GM12891 (cell line): ENCODE measurements at regions not wholly inside any gene's neighbourhood (a gene's known extent, or its start where the extent isn't known, plus 50 kb on each side); places are given as distances from the start of the nearest gene placed in this dataset.

Experiments
- DNase-seq: peaks from one replicate; pipeline ENCODE4 v3.0.0; 2011; ENCODE audit warnings: low spot score; ENCODE audit not compliant: insufficient read length
- FAIRE-seq: peaks from 2 replicates; lab custom pipeline; 2011; peaks lifted over from hg19 to GRCh38; lab: Jason Lieb, UNC
- PAX5 ChIP-seq: IDR thresholded peaks from 2 replicates; pipeline ENCODE4 v1.6.1; 2011; ENCODE audit warnings: low read length, moderate library complexity, mild to moderate bottlenecking; ENCODE audit not compliant: insufficient read depth, severe bottlenecking
- POLR2A ChIP-seq: IDR thresholded peaks from 2 replicates; pipeline ENCODE4 v1.6.1; 2011; ENCODE audit warnings: low read depth, low read length, control low read depth
- POLR2AphosphoS5 ChIP-seq: IDR thresholded peaks from 2 replicates; pipeline ENCODE4 v1.6.1; 2011; ENCODE audit warnings: low read depth, low read length, control low read depth
- POU2F2 ChIP-seq: IDR thresholded peaks from 2 replicates; pipeline ENCODE4 v1.6.1; 2011; ENCODE audit warnings: low read depth, mild to moderate bottlenecking, control low read depth, low read length, moderate library complexity
- SPI1 ChIP-seq: IDR thresholded peaks from 2 replicates; pipeline ENCODE4 v1.6.1; 2011; ENCODE audit warnings: low read depth, low read length, control low read depth
- TAF1 ChIP-seq: IDR thresholded peaks from 2 replicates; pipeline ENCODE4 v1.6.1; 2011; ENCODE audit warnings: low read depth, low read length, control low read depth

DNA sequence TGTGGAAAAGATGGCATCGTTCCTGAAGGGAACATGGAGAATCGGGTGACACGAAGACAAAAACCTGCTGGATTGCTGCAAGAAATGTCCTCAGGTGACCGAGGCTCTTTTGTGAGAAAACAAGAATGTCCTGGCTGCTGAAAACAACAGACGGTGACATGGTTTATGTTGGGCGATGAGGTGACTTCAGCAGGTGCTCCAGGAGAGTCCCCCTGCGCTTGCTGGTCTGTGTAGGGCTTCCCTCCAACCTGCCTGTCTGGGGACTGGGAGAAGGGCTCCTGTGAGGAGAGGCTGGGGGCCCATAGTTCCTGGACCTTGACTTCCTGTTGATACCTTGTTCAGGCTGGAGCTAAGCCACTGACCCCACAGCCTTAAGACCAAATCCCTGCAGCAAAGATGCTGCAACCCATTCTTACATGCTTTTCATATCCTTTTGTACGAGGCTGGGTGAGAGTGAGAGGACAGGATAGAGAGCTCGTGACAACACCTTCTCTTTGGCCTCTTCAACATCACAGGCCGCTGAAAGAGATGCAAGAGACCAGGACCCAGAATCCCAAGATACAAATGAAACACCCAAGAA, 134.8 kb downstream of the CD83 start:
- FAIRE-seq: no peak
- no peak for DNase-seq
- TF ChIP-seq SPI1 (no peak), POLR2A (no peak), TAF1 (no peak), POLR2AphosphoS5 (no peak), POU2F2 (no peak), PAX5 (no peak)

DNA sequence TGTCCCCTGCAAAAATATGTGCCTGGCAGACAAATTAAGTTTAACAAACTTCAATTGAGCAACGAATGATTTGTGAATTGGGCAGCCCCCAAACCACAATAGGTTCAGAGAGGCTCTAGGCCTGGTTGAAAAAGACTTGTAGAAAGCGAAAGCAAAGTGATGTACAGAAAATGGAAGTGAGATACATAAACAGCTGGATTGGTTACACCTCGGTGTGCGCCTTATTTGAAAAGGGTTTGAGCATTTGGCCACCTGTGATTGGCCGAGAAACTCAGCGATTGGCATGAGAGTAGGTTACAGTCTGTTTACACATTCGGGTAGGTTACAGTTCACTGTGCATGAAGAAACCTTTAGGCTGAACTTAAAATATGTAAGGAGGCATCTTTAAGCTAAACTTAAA, 136.9 kb downstream of the CD83 start:
- TF ChIP-seq SPI1: peak; percentile 54; the same call in 1 of the 2 replicates
- TF ChIP-seq TAF1: no peak
- FAIRE-seq: peak; percentile 96
- DNase-seq: peak; percentile 29

DNA sequence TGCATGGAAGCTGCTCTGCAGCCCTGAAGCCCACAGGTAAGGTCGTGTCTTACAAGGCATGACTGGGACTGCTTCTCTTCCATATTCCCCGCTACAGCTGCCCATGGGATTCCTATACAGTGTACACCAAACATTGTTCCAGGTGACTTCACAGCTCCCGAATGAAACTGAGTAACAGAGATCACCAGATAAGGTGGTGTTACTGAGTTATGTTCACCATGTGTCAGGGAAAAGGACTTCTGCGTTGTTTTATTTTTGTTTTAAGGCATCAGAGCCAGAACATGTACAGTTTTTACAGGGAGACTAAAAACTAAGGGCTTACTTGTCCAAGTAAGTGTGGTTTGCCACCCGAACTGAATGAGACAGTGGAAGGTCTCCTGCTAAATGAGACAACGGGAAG, 138.3 kb downstream of the CD83 start:
- no peak for DNase-seq
- peak; percentile 35 for FAIRE-seq
- no peak for TF ChIP-seq POLR2A
- TF ChIP-seq SPI1: no peak
- no peak for TF ChIP-seq TAF1
- no peak for TF ChIP-seq PAX5
- TF ChIP-seq POU2F2: no peak
- TF ChIP-seq POLR2AphosphoS5: no peak

DNA sequence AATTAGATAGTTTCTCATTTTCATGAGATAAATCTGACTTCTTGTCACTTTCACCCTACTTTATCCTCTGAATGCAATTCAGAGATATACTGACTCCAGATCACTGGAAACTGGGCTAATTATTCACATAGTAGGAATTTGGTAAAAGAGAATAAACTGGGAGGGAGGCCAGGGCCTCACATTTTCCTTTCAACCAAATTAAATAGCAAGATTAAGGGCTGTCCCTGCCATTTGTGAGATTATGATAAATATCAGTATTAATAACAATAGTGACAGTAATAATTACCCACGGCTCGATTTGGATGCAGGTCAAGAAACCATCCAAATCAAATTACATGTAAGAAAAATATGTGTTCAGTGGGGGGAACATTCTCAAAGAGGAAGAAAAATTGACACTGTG, 140.5 kb downstream of the CD83 start:
- FAIRE-seq (no peak), DNase-seq (no peak)
- TF ChIP-seq SPI1 (no peak), POLR2AphosphoS5 (no peak)

DNA sequence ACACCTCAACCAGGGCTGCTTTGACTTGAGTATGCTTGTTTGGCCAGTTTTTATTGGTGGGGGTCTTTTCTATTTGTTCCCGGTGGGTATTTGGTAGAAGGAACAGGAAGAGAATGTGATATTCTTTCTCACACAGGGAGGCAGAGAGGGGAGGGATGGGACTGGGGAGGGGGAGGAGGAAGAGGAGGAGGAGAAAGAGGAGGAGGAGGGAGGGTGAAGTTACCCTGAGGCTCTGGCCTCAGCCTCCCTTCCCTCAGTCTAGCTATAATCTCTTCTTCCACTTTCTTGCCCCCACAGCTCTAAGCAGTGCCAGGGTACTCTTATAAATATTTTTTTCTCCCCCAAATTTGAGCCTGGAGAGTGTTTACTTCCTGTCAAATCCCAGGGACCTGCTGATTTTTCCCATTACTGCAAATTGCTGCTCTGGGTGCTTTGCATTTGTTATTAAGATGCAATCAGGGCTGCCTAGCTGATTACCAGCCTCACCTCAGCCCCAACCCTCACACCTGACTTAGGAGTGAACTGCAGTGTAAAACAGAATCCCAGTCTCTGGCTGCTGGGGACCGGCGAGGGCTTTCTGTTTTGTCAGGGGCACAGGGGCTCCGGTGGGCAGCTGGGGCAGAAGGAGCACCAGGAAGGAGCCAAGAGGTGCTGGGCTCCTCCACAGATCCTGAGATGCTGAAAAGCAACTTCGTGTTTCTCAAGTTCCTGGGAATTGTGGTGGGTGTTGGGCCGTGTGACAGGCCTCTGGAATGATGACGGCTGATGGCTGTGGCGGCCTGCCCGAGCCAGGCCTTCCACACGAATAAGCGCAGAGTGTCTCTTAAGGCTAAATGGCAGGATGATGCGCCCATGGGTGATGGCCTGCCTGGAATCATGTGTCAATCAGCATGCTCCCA, 141.4 kb downstream of the CD83 start:
- no peak for DNase-seq
- no peak for TF ChIP-seq POU2F2
- no peak for TF ChIP-seq TAF1
- no peak for TF ChIP-seq SPI1
- FAIRE-seq: no peak

DNA sequence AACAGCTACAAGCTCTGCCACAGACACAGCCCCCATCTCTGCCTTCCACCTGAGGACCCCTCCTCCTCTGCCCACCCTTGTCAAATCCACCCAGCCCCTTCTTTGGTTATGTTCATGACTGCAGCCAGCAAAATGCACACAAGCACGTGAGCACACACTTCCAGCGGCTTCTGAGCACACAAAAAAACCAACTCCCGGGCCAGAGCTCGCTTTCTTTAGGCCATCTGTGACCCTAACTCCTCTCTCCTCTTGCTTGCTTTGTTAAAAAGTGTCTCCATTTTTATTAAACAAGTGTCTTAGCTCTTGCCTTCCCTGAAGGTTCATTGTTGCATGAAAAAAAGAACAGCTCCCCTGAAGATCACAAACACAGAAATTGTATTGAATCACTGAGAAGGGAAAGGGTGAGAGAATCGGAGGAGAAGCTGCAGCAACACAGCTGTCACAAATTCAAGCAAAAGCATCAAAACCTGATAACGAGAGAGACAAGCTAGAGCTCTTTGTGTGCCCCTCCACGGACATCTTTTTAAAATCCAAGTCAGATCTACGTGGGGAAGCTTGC, 142.1 kb downstream of the CD83 start:
- DNase-seq (no peak), FAIRE-seq (no peak)
- TF ChIP-seq POLR2A (no peak), PAX5 (no peak), SPI1 (no peak)

DNA sequence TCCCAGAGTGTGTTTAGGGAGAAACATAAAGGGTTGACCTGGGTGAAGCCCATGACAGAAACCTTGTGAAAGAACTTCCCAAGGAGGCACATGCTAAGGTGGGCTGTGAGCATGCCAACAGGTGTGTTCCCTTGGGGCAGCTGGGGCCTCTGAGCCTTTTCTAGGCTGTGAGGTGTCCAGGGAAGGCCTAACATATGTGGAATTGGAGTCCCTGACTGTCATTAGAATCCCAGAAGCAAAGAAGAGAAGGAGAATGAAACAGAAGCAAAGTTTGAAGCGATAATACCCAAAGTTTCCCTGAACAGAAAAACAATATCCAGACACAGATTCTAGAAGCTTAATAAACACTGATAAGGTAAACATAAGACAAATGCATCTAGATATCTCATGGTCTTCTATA, 143.3 kb downstream of the CD83 start:
- FAIRE-seq: no peak
- TF ChIP-seq PAX5 (no peak), TAF1 (no peak), POU2F2 (no peak), POLR2A (no peak), POLR2AphosphoS5 (no peak), SPI1 (no peak)
- no peak for DNase-seq

DNA sequence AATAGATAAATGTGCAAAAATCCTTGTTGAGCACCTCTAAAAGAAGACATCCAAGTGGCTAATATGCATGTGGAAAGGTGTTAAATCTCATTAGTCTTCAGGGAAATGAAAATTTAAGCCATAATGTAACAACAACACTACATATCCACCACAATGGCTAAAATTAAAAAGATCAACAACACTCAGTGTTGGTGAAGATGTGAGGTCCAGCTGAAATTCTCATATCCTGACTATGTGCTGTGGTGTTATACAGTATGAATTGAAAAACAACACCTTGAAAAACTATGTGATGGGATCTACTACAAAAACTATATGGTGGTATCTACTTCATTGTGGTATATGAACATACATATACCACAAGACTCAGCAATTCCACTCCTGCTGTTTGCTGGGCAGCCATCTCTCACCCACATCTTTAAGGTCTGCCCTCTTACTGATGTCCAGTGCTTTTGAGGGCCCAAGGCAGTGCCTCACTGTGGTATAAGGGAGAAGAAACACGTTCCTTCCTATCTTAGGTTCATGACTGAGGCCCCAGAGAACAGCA, 146.4 kb downstream of the CD83 start:
- no peak for TF ChIP-seq POLR2AphosphoS5
- TF ChIP-seq TAF1: no peak
- no peak for TF ChIP-seq SPI1
- no peak for TF ChIP-seq POLR2A
- FAIRE-seq (peak; percentile 51), DNase-seq (no peak)

DNA sequence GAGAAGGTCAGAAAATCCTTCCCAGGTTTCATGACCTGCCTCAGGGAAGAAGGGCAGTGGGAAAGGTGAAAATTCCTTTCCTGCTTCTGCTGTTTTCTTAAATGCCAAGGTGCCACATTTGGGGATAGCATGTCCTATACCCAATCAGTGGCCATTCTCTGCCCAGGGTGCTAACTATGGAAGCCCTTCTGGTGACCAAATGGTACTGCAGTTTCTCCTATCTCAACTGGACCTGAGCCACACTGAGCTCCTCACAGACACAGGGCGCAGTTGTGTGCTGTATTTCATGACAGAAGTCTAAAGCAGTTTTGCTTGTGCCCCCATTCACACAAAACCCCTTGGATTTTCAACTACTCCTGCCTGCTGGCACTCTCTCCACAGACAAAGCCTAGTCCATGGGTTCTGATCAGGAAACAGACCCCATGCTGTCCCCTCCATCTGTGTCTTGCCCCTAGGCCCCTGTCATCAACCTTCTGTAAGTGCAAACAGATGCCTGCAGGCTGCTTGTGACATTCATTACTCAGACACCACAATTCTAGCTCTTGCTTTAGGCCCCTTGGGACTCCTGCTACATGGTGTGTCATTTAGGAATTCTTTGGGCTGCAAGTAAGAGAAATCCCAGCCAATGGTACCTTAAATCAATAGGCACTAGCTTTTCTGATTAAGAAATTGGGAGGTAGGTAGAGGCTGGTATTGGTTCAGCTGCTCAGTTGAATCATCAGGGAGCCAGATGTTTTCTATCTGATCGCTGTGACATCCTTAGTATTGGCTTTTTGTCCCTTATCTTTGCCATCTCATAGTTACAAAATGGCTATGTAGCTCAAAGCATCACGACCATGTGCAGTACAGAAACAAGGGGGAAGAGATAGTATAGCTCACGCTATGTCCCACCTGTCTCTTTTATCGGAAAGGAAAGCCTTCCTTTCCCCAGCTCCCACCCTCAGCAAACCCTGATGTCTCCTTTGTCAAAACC, 147.8 kb downstream of the CD83 start:
- FAIRE-seq (no peak), DNase-seq (no peak)
- TF ChIP-seq POU2F2 (no peak), PAX5 (no peak), POLR2A (no peak), TAF1 (no peak), SPI1 (no peak), POLR2AphosphoS5 (no peak)
